SK-N-SH (cell line): ENCODE measurements at regions not wholly inside any gene's neighbourhood (a gene's known extent, or its start where the extent isn't known, plus 50 kb on each side); places are given as distances from the start of the nearest gene placed in this dataset.

Experiments
- CTCF ChIA-PET: fragments of 300-600, 350-600 bp; formaldehyde crosslinking; extraction: SDS; loops from one replicate; lab custom pipeline; 2021; lab: Yijun Ruan, JAX
- POLR2A ChIA-PET: fragments of 350-600 bp; sonication (Branson Sonifier 250); formaldehyde crosslinking; extraction: SDS; loops from one replicate; lab custom pipeline; 2020; ENCODE audit warnings: antibody characterized with exemption, inconsistent platforms; lab: Yijun Ruan, JAX
- DNase-seq: peaks from one replicate; pipeline ENCODE4 v3.0.0; 2012
- H2AFZ ChIP-seq: fragments of 200-600 bp; sonication (generic); 2 replicates; pipeline ENCODE4 v1.8.1; 2016; ENCODE audit warnings: antibody characterized with exemption, mild to moderate bottlenecking, low read depth
- H3F3A ChIP-seq: fragments of 200-600 bp; sonication (generic); replicated peaks from 2 replicates; pipeline ENCODE3; 2016; ENCODE audit warnings: antibody characterized with exemption, mild to moderate bottlenecking; ENCODE audit not compliant: insufficient read depth
- H3K27ac ChIP-seq, 2 experiments: fragments of 200-500 bp in 1 of 2; fragments of 200-600 bp in 1 of 2; sonication (Bioruptor generic) in 1 of 2; sonication (generic), shearing (Covaris generic) in 1 of 2; 2 replicates each; pipeline versions ENCODE4 v1.5.1 to v1.6.1; 2014 to 2016; ENCODE audit warnings: low read depth in 2 of 2, inconsistent platforms in 1 of 2, low read length in 1 of 2, mild to moderate bottlenecking in 1 of 2, mixed read lengths in 1 of 2
- H3K27me3 ChIP-seq: fragments of 200-600 bp; sonication (generic), shearing (Covaris generic); 2 replicates; pipeline ENCODE4 v1.6.1; 2016; ENCODE audit warnings: mixed run types; ENCODE audit not compliant: insufficient read depth
- H3K36me3 ChIP-seq, 2 experiments: fragments of 200-500 bp in 1 of 2; fragments of 200-600 bp in 1 of 2; sonication (Bioruptor generic) in 1 of 2; sonication (generic) in 1 of 2; replicated peaks in 1 of 2; 2 replicates each; pipeline versions ENCODE3 to v1.5.1; 2014 to 2016; ENCODE audit warnings: low read length in 1 of 2, mild to moderate bottlenecking in 1 of 2; ENCODE audit not compliant: insufficient read depth in 2 of 2, control insufficient read depth in 1 of 2
- H3K4me1 ChIP-seq, 2 experiments: fragments of 200-500 bp in 1 of 2; fragments of 200-600 bp in 1 of 2; sonication (Bioruptor generic) in 1 of 2; sonication (generic), shearing (Covaris generic) in 1 of 2; 2 replicates each; pipeline versions ENCODE4 v1.5.1 to v1.6.1; 2014 to 2016; ENCODE audit warnings: low read depth in 1 of 2, low read length in 1 of 2, mixed run types in 1 of 2; ENCODE audit not compliant: insufficient read depth in 2 of 2, control insufficient read depth in 1 of 2
- H3K4me2 ChIP-seq: fragments of 200-600 bp; sonication (generic), shearing (Covaris generic); 2 replicates; pipeline ENCODE4 v1.6.1; 2017; ENCODE audit warnings: mixed run types
- H3K4me3 ChIP-seq, 2 experiments: fragments of 200-500 bp in 1 of 2; fragments of 200-600 bp in 1 of 2; sonication (Bioruptor generic) in 1 of 2; sonication (generic), shearing (Covaris generic) in 1 of 2; 2 replicates each; pipeline versions ENCODE4 v1.5.1 to v1.8.1; 2014 to 2016; ENCODE audit warnings: low read depth in 2 of 2, inconsistent platforms in 1 of 2, low read length in 1 of 2, mild to moderate bottlenecking in 1 of 2, mixed read lengths in 1 of 2, moderate library complexity in 1 of 2
- H3K79me2 ChIP-seq: fragments of 200-600 bp; sonication (generic); 2 replicates; pipeline ENCODE4 v1.8.1; 2017; ENCODE audit warnings: mild to moderate bottlenecking; ENCODE audit not compliant: insufficient read depth
- H3K9ac ChIP-seq: fragments of 200-600 bp; sonication (generic); 2 replicates; pipeline ENCODE4 v1.6.1; 2017; ENCODE audit warnings: mixed run types
- H3K9me2 ChIP-seq: fragments of 200-600 bp; sonication (generic); 2 replicates; pipeline ENCODE4 v1.6.1; 2017; ENCODE audit warnings: mixed run types
- H3K9me3 ChIP-seq: fragments of 200-600 bp; sonication (generic); 2 replicates; pipeline ENCODE4 v1.6.1; 2017; ENCODE audit warnings: mixed run types, mild to moderate bottlenecking, moderate library complexity
- H4K20me1 ChIP-seq: fragments of 200-600 bp; sonication (generic); 2 replicates; pipeline ENCODE4 v1.6.1; 2017; ENCODE audit warnings: mild to moderate bottlenecking, mixed run types; ENCODE audit not compliant: insufficient read depth
- CHD2 ChIP-seq: fragments of 150-350 bp; IDR thresholded peaks from 2 replicates; pipeline ENCODE4 v1.6.1; 2018; ENCODE audit warnings: low read length; ENCODE audit not compliant: partially characterized antibody
- ELF1 ChIP-seq: IDR thresholded peaks from 2 replicates; pipeline ENCODE4 v1.4.0; 2012
- EP300 ChIP-seq, 2 experiments: IDR thresholded peaks; 2 replicates each; pipeline versions ENCODE4 v1.4.0 to v1.6.1; 2012; ENCODE audit warnings: borderline replicate concordance in 1 of 2, low read depth in 1 of 2, low read length in 1 of 2
- EZH2phosphoT487 ChIP-seq: fragments of 200-600 bp; sonication (generic); IDR thresholded peaks from 2 replicates; pipeline ENCODE4 v1.6.1; 2017; ENCODE audit warnings: low read depth, mixed run types, mild to moderate bottlenecking, antibody characterized with exemption, moderate library complexity, borderline replicate concordance
- FOSL2 ChIP-seq: IDR thresholded peaks from 2 replicates; pipeline ENCODE4 v1.4.0; 2012; ENCODE audit warnings: low read depth, mild to moderate bottlenecking, moderate library complexity, borderline replicate concordance
- FOXM1 ChIP-seq: IDR thresholded peaks from 2 replicates; pipeline ENCODE4 v1.4.0; 2012; ENCODE audit warnings: low read depth, mild to moderate bottlenecking
- GABPA ChIP-seq: IDR thresholded peaks from 2 replicates; pipeline ENCODE4 v1.4.0; 2012; ENCODE audit warnings: low read depth, mild to moderate bottlenecking
- MXI1 ChIP-seq: IDR thresholded peaks from 2 replicates; pipeline ENCODE4 v1.6.1; 2012; ENCODE audit warnings: mild to moderate bottlenecking, low read depth, low read length, improper control_type of control experiment
- NFIC ChIP-seq: IDR thresholded peaks from 2 replicates; pipeline ENCODE4 v1.4.0; 2012; ENCODE audit warnings: borderline replicate concordance
- NRF1 ChIP-seq: IDR thresholded peaks from 2 replicates; pipeline ENCODE4 v1.6.1; 2012; ENCODE audit warnings: low read depth, mild to moderate bottlenecking, low read length
- RAD21 ChIP-seq: IDR thresholded peaks from 2 replicates; pipeline ENCODE4 v1.6.1; 2012; ENCODE audit warnings: mild to moderate bottlenecking, low read length
- RCOR1 ChIP-seq: fragments of 150-350 bp; IDR thresholded peaks from 2 replicates; pipeline ENCODE4 v1.6.1; 2017; ENCODE audit warnings: antibody characterized with exemption, low read length
- SMC3 ChIP-seq: IDR thresholded peaks from 2 replicates; pipeline ENCODE4 v1.6.1; 2012; ENCODE audit warnings: low read depth, low read length, improper control_type of control experiment
- TCF12 ChIP-seq: IDR thresholded peaks from 2 replicates; pipeline ENCODE4 v1.4.0; 2012
- TEAD4 ChIP-seq: IDR thresholded peaks from 2 replicates; pipeline ENCODE4 v1.4.0; 2012; ENCODE audit warnings: mild to moderate bottlenecking, borderline replicate concordance; ENCODE audit not compliant: insufficient read depth
- WGBS: methylation state at CpG from one replicate; pipeline ENCODE4 v1.1.6; 2017; ENCODE audit warnings: low lambda C conversion rate; 5-methylcytosine and 5-hydroxymethylcytosine counted together
- TF ChIP-seq, protein P1 (sequence below): IDR thresholded peaks from 2 replicates; pipeline ENCODE4; 2012
- TF ChIP-seq, protein P2 (sequence below): IDR thresholded peaks from 2 replicates; pipeline ENCODE4 v1.6.1; 2012; ENCODE audit warnings: mild to moderate bottlenecking, low read depth, low read length, moderate library complexity
- TF ChIP-seq, protein P3 (sequence below): IDR thresholded peaks from 2 replicates; pipeline ENCODE4 v1.4.0; 2012; ENCODE audit warnings: low read depth, borderline replicate concordance
- TF ChIP-seq, protein P4 (sequence below): fragments of 200-600 bp; sonication (generic); IDR thresholded peaks from 2 replicates; pipeline ENCODE4 v1.6.1; 2017; ENCODE audit warnings: antibody characterized with exemption, mild to moderate bottlenecking, moderate library complexity
- TF ChIP-seq, protein P5 (sequence below): fragments of 150-350 bp; IDR thresholded peaks from 2 replicates; pipeline ENCODE4 v1.6.1; 2017; ENCODE audit warnings: antibody characterized with exemption, low read length, low read depth, borderline replicate concordance

DNA sequence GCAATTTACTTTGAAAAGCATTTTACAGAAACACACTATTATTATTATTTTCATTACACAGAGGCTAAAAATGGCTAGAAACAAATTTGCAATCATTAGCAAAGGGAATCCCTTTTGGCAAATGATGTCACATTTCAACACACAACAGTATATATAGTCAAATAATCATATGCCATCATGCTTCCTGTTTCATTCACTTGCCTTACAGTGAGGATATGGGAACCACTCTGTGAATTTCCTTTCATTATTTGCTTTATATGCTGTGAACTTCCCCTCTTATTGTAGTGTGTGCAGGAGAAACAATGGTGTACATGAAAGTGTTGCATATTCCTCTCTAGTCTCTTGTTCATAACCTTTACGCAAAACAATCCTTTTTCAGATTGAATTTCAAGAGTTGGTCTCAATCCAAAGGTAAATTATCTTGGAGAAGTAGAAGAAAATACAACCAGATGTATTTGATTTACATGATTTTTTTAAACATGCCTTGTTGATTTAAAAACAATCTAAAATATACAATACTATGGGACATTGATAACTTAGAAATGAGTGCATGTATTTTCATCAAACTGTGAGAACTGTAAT lies 657.3 kb downstream of the EFNB2 start:
- Histone ChIP-seq H3K9me2 (no peaks in the 10 kb centered on the region), H3K4me3 (no peak overlapping the region), H3K27ac (no peak overlapping the region), H3K36me3 (no peaks in the 10 kb centered on the region), H3K79me2 (no peaks in the 10 kb centered on the region), H4K20me1 (no peaks in the 10 kb centered on the region), H3K4me1 (no peaks in the 10 kb centered on the region), H3K27me3 (no peaks in the 10 kb centered on the region), H2AFZ (no peak overlapping the region), H3F3A (no peaks in the 10 kb centered on the region), H3K4me2 (no peak overlapping the region), H3K9me3 (no peaks in the 10 kb centered on the region), H3K9ac (no peak overlapping the region)
- ChIA-PET CTCF (no interaction called here), POLR2A (no interaction called here)
- no peak for DNase-seq
- 71% methylated on average over 1 of the region's 1 CpG for whole genome bisulfite sequencing
- TF ChIP-seq RCOR1 (no peak), EZH2phosphoT487 (no peak), MXI1 (no peak), EP300 (IDR thresholded peaks at IDR 0.05; ENCODE audit: borderline replicate concordance in 1 of 2, low read depth in 1 of 2, low read length in 1 of 2) (no peak), CHD2 (no peak), TEAD4 (no peak), NFIC (no peak), RAD21 (no peak), FOXM1 (no peak), FOSL2 (no peak), GABPA (no peak), ELF1 (no peak), NRF1 (no peak), SMC3 (no peak), TCF12 (no peak)
- TF ChIP-seq, protein P1, sequence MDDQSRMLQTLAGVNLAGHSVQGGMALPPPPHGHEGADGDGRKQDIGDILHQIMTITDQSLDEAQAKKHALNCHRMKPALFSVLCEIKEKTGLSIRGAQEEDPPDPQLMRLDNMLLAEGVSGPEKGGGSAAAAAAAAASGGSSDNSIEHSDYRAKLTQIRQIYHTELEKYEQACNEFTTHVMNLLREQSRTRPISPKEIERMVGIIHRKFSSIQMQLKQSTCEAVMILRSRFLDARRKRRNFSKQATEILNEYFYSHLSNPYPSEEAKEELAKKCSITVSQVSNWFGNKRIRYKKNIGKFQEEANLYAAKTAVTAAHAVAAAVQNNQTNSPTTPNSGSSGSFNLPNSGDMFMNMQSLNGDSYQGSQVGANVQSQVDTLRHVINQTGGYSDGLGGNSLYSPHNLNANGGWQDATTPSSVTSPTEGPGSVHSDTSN = no peak
- TF ChIP-seq, protein P2, sequence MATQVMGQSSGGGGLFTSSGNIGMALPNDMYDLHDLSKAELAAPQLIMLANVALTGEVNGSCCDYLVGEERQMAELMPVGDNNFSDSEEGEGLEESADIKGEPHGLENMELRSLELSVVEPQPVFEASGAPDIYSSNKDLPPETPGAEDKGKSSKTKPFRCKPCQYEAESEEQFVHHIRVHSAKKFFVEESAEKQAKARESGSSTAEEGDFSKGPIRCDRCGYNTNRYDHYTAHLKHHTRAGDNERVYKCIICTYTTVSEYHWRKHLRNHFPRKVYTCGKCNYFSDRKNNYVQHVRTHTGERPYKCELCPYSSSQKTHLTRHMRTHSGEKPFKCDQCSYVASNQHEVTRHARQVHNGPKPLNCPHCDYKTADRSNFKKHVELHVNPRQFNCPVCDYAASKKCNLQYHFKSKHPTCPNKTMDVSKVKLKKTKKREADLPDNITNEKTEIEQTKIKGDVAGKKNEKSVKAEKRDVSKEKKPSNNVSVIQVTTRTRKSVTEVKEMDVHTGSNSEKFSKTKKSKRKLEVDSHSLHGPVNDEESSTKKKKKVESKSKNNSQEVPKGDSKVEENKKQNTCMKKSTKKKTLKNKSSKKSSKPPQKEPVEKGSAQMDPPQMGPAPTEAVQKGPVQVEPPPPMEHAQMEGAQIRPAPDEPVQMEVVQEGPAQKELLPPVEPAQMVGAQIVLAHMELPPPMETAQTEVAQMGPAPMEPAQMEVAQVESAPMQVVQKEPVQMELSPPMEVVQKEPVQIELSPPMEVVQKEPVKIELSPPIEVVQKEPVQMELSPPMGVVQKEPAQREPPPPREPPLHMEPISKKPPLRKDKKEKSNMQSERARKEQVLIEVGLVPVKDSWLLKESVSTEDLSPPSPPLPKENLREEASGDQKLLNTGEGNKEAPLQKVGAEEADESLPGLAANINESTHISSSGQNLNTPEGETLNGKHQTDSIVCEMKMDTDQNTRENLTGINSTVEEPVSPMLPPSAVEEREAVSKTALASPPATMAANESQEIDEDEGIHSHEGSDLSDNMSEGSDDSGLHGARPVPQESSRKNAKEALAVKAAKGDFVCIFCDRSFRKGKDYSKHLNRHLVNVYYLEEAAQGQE = no peak
- TF ChIP-seq, protein P3, sequence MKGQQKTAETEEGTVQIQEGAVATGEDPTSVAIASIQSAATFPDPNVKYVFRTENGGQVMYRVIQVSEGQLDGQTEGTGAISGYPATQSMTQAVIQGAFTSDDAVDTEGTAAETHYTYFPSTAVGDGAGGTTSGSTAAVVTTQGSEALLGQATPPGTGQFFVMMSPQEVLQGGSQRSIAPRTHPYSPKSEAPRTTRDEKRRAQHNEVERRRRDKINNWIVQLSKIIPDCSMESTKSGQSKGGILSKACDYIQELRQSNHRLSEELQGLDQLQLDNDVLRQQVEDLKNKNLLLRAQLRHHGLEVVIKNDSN = no peak
- TF ChIP-seq, protein P4, sequence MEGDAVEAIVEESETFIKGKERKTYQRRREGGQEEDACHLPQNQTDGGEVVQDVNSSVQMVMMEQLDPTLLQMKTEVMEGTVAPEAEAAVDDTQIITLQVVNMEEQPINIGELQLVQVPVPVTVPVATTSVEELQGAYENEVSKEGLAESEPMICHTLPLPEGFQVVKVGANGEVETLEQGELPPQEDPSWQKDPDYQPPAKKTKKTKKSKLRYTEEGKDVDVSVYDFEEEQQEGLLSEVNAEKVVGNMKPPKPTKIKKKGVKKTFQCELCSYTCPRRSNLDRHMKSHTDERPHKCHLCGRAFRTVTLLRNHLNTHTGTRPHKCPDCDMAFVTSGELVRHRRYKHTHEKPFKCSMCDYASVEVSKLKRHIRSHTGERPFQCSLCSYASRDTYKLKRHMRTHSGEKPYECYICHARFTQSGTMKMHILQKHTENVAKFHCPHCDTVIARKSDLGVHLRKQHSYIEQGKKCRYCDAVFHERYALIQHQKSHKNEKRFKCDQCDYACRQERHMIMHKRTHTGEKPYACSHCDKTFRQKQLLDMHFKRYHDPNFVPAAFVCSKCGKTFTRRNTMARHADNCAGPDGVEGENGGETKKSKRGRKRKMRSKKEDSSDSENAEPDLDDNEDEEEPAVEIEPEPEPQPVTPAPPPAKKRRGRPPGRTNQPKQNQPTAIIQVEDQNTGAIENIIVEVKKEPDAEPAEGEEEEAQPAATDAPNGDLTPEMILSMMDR = no peak
- TF ChIP-seq, protein P5, sequence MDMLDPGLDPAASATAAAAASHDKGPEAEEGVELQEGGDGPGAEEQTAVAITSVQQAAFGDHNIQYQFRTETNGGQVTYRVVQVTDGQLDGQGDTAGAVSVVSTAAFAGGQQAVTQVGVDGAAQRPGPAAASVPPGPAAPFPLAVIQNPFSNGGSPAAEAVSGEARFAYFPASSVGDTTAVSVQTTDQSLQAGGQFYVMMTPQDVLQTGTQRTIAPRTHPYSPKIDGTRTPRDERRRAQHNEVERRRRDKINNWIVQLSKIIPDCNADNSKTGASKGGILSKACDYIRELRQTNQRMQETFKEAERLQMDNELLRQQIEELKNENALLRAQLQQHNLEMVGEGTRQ = no peak
